ENCODE measurements at regions not wholly inside any gene's neighbourhood (a gene's known extent, or its start where the extent isn't known, plus 50 kb on each side); places are given as distances from the start of the nearest gene placed in this dataset.

DNA sequence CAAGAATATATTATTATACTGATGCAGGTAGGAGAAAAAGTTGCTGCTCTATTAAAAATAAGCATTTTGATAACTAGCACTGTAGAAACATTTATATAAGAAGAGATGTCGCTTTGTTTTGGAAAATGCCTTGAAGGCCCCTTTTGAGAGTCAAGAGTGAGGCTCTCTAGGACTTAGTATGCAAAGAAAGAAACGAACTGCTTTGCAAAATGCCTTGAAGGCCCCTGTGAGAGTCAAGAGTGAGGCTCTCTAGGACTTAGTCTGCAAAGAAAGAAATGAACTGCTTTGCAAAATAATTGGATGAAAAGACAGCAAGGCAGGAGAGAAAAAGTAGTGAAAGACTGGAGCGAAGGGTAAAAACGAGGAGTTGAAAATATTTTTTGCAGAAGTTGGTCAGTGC lies 65.9 kb downstream of the AVPR1A start:
- Histone ChIP-seq H3K27ac (ENCODE audit: low read length) (no peak overlapping the region), H2AFZ (ENCODE audit: low read depth, low read length) (no peak overlapping the region)
- TF ChIP-seq SMC3 (conservative IDR thresholded peaks at IDR 0.05; ENCODE audit: poor library complexity) (no peak), POLR2AphosphoS5 (IDR thresholded peaks at IDR 0.05) (no peak), EZH2 (IDR thresholded peaks at IDR 0.05; ENCODE audit: borderline replicate concordance, insufficient read depth, low read length, poor library complexity, severe bottlenecking) (no peak), CTCF (IDR thresholded peaks at IDR 0.05; ENCODE audit: poor library complexity, severe bottlenecking) (no peak), EP300 (conservative IDR thresholded peaks at IDR 0.05; ENCODE audit: poor library complexity, severe bottlenecking) (no peak), RAD21 (conservative IDR thresholded peaks at IDR 0.05) (no peak)

DNA sequence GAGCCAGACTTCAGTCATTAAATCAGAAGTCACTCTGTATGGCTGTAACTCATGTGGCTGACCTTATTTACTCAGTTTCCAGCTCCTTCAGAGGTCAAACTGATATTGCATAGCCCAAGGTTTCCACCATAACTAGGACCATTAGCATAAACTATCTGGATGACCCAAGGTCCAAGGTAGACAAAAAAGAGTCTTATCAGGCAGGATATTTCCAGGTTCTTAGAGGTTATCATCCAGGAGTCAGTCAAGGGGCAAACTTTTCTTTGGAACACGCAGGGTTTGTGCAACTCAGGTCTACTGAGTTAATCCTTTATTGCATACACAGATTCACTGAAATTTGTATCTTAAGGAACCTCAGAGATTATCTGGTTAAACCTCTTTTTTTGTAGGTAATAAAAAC lies 66.5 kb downstream of the AVPR1A start:
- Histone ChIP-seq H3F3A (ENCODE audit: insufficient read depth, low read length, poor library complexity, severe bottlenecking) (no peaks in the 10 kb centered on the region), H3K9me2 (ENCODE audit: insufficient read depth, low read length) (no peaks in the 10 kb centered on the region), H3K36me3 (ENCODE audit: insufficient read depth, low read length) (no peaks in the 10 kb centered on the region), H3K4me3 (ENCODE audit: low read length) (no peak overlapping the region), H3K27me3 (ENCODE audit: insufficient read depth, low read depth, low read length) (no peaks in the 10 kb centered on the region), H3K9me3 (ENCODE audit: low read length) (no peaks in the 10 kb centered on the region), H3K4me2 (ENCODE audit: low read length) (no peak overlapping the region), H2AFZ (ENCODE audit: low read depth, low read length) (no peak overlapping the region), H3K79me2 (replicated peaks; ENCODE audit: insufficient read depth, low read length) (no peaks in the 10 kb centered on the region), H4K20me1 (ENCODE audit: insufficient read depth) (no peaks in the 10 kb centered on the region), H3K9ac (ENCODE audit: low read length) (no peak overlapping the region), H3K27ac (ENCODE audit: low read length) (no peak overlapping the region)
- TF ChIP-seq MXI1 (conservative IDR thresholded peaks at IDR 0.05; ENCODE audit: poor library complexity, severe bottlenecking) (no peak), EZH2 (IDR thresholded peaks at IDR 0.05; ENCODE audit: borderline replicate concordance, insufficient read depth, low read length, poor library complexity, severe bottlenecking) (no peak), TAF1 (IDR thresholded peaks at IDR 0.05; ENCODE audit: low read depth) (no peak), POLR2AphosphoS5 (IDR thresholded peaks at IDR 0.05) (no peak), RAD21 (conservative IDR thresholded peaks at IDR 0.05) (no peak), SMC3 (conservative IDR thresholded peaks at IDR 0.05; ENCODE audit: poor library complexity) (no peak), CTCF (IDR thresholded peaks at IDR 0.05; ENCODE audit: poor library complexity, severe bottlenecking) (no peak), EP300 (conservative IDR thresholded peaks at IDR 0.05; ENCODE audit: poor library complexity, severe bottlenecking) (no peak)
- TF ChIP-seq, protein P1, sequence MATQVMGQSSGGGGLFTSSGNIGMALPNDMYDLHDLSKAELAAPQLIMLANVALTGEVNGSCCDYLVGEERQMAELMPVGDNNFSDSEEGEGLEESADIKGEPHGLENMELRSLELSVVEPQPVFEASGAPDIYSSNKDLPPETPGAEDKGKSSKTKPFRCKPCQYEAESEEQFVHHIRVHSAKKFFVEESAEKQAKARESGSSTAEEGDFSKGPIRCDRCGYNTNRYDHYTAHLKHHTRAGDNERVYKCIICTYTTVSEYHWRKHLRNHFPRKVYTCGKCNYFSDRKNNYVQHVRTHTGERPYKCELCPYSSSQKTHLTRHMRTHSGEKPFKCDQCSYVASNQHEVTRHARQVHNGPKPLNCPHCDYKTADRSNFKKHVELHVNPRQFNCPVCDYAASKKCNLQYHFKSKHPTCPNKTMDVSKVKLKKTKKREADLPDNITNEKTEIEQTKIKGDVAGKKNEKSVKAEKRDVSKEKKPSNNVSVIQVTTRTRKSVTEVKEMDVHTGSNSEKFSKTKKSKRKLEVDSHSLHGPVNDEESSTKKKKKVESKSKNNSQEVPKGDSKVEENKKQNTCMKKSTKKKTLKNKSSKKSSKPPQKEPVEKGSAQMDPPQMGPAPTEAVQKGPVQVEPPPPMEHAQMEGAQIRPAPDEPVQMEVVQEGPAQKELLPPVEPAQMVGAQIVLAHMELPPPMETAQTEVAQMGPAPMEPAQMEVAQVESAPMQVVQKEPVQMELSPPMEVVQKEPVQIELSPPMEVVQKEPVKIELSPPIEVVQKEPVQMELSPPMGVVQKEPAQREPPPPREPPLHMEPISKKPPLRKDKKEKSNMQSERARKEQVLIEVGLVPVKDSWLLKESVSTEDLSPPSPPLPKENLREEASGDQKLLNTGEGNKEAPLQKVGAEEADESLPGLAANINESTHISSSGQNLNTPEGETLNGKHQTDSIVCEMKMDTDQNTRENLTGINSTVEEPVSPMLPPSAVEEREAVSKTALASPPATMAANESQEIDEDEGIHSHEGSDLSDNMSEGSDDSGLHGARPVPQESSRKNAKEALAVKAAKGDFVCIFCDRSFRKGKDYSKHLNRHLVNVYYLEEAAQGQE (IDR thresholded peaks at IDR 0.05; ENCODE audit: borderline replicate concordance): no peak

More for the DNA sequence above, 65.9 kb downstream of the AVPR1A start:
- Histone ChIP-seq H3K9me3 (ENCODE audit: low read length) (no peaks in the 10 kb centered on the region), H3F3A (ENCODE audit: insufficient read depth, low read length, poor library complexity, severe bottlenecking) (no peaks in the 10 kb centered on the region), H3K4me2 (ENCODE audit: low read length) (no peak overlapping the region), H3K36me3 (ENCODE audit: insufficient read depth, low read length) (no peaks in the 10 kb centered on the region), H4K20me1 (ENCODE audit: insufficient read depth) (no peaks in the 10 kb centered on the region), H3K9me2 (ENCODE audit: insufficient read depth, low read length) (no peaks in the 10 kb centered on the region), H3K4me3 (ENCODE audit: low read length) (no peak overlapping the region), H3K27me3 (ENCODE audit: insufficient read depth, low read depth, low read length) (no peaks in the 10 kb centered on the region), H3K9ac (ENCODE audit: low read length) (no peak overlapping the region), H3K79me2 (replicated peaks; ENCODE audit: insufficient read depth, low read length) (no peaks in the 10 kb centered on the region)
